ENCODE measurements at regions not wholly inside any gene's neighbourhood (a gene's known extent, or its start where the extent isn't known, plus 50 kb on each side); places are given as distances from the start of the nearest gene placed in this dataset.

DNA sequence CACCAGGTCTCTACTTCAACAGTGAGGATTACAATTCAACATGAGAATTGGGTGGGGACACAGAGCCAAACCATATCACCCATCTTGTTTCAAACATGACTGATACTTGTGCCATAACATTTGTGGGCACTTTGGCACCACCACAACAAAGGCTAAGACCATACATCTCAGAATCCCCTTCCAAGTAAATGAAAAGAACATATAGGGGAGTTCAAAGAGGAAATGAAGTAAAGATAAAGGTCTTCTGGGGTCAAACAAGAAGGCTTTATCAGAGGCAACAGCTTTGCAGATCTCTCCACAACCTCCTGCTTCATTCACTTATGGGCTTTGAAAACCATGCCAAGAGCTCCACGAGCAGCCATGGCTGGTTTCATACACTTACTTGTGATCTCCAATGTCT lies 122.7 kb downstream of the ANKRD50 start:
- DNase-seq, result no peak

- DNase-seq, result no peak
Observed at GRCh38 chr4:124590480-124590879, 122.1 kb downstream of the ANKRD50 start.

- DNase-seq, result no peak
Observed at GRCh38 chr4:124591637-124592036, 120.9 kb downstream of the ANKRD50 start.

DNA sequence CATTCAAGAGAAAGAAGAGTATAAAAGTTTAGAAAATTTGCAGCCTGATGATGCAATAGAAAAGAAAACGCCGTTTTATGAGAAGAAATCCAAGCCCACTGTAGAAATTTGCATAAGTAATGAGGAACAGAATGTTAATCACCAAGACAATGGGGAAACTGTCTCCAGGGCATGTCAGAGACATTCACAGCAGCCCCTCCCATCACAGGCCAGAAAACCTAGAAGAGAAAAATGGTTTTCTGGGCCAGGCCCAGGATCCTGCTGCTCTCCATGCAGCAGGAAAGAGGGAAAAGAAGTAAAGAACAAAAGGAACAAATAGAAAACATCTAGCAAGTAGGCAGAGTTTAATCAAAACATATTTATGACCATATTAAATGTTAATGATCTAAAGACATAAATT lies 119.0 kb downstream of the ANKRD50 start:
- no peak for DNase-seq

DNA sequence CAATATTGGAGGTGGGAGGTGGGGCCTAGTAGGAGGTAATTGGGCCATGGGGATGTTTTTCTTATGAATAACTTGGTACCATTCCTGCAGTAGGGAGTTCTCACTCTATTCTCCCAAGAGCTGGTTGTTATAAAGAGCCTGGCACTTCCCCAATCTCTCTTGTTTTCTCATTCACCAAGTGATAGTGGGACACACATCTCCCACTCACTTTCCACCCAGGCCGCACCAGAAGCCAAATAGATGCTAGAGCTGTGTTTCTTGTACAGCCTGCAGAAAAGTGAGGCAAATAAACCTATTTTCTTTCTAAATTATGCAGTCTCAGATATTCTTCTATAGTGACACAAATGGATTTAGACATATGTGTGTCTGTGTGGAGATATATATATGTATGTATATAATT lies 117.6 kb downstream of the ANKRD50 start:
- DNase-seq, result no peak

DNA sequence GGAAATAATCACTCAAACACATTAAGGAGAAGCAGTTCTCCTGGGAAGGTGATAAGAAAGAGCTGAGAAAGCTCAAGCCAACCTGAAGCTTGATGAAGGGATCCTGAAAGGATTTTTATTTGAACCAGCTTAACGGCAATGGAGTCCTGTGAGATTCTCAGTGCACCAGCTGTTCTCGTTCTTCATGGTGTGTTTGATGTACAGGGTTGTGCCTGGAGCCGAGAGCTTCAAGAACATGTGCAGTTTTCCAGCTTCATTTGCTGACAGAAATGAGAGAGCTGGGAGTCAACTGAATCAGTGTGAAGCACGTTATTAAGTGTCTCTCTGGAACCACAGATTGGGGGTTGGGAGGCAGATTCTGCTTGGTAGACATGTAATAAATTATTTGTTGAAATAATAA lies 115.7 kb downstream of the ANKRD50 start:
- no peak for DNase-seq

DNA sequence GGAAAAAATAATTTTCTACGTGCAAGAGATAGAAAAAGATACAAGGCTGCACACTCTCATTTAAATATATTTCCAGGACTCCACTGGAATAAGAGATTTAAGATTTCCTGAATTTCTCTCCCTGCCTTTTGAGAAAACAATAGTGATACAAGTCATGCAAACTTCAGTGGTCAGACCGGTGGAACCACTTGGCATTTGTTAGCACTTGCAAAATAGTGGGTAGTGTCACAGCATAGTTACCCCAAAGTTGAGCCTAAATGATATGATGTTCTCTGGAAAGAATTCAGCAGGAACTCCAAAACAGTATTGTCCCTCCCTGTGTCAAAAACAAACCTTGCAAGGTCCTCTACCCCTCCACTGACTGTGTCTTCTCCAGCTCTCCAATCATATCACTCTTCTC lies 102.3 kb downstream of the ANKRD50 start:
- no peak for DNase-seq
